ENCODE measurements at regions not wholly inside any gene's neighbourhood (a gene's known extent, or its start where the extent isn't known, plus 50 kb on each side); places are given as distances from the start of the nearest gene placed in this dataset.

DNA sequence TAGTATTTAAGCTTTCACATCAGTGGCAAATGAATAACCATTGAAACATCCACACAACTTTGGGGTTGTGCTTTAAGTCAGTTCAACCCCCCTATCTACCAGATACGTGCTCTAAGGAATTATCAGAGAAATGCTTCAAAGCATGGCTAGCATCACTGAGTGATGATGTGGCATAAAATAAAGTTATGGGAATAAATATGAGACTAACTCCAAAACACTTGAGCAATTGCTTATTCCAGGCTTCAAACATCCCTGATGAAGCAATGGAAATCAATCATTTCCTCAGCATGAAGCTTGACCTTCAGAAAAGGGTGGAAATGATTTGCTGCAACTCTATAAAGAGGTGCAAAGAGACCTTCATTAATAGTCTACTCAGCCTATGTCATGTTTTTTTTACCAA is 292.0 kb upstream of the SMC2 start:
- no peak for DNase-seq

- no peak for DNase-seq
These were observed 290.9 kb upstream of the SMC2 start for GRCh38 chr9:103803245-103803644.

DNA sequence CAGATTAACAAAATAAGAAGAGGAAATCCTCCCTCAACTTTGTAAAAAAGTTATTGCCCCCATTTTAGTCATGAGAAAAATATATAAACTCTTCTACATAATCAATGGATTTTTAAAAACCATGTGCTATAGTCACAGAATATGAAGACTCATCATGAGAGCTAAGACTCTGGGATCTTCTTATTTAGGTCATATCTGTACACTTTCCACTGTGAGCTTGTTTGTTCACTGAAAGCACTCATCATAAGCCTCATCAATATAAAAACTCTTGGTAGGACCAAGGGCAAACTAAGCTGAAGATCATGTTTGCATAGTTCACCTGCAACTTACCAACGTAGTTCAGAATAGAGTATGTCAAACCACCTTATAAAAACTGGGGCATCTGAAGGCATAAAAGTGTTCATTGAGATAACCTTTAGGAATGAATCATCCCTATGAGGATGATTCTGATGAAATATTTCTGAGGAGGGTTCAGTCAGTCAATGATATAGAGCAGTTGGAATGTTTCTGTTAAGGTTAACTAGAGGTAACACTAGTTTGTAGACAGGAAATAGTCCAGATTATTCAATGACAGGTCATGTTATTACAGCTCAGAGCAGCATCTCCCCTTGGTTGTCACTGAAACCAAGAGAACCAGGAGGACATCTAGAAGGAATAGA is 289.9 kb upstream of the SMC2 start:
- DNase-seq = no peak

DNA sequence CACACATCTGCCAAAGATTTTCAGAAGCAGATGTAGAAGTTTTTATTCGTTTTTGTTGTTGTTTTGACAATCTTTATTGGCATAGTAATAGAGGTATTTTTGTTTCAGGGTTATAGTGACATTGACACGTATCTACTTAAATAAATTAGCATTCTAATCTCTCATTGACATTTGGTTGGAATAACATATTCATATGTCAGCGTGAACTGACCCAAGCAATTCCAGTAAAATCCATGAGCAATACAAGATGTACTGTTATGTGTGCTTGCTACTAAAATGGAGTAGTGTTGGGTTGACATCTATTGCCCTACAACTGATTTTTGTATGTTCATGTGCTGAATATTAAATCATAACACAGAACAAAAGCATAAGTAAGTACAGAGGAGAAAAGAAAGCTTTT is 284.4 kb upstream of the SMC2 start:
- DNase-seq = no peak

GRCh38 chr9:103811462-103811861 is 282.6 kb upstream of the SMC2 start:
- DNase-seq = no peak

DNA sequence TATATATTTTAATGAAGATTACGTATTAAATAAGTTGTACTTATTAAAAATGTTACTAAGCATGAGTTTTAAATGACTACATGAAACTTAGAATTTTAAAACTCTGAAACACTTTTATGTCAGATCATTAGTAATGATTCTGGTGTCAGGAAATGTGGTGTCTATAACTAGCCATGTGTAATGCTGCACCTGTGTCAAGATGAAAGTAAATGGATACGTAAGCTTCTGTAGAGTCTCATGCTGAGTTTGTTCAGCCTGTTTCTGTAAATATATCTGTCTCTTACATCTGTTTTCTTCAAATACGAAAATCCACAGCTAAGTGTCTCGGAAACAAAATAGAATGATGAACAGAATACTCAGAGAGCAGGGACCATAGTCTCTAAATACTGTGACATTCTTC is 278.0 kb upstream of the SMC2 start:
- DNase-seq = no peak

GRCh38 chr9:103819936-103820335 is 274.2 kb upstream of the SMC2 start:
- DNase-seq = no peak

- no peak for DNase-seq
These were observed 273.0 kb upstream of the SMC2 start for GRCh38 chr9:103821115-103821514.

DNA sequence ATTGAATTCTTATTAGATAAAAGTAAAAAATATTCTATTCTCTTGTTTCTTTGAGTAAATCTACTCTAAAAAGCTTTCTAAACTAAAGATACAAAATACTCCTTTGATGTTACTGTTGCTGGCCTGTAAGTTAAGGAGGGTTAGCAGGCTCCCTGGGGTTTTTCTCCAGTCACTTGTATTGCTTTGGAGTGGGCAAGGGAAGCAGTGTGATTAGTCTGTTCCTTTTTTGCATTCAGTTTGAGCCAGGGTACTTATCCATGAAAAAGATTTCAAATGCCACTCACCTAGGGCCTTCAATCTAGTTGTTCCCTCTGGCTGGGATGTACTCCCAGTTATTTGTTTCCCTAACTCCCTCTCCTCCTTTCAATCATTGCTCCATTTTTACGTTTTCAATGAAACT is 256.2 kb upstream of the SMC2 start:
- no peak for DNase-seq

DNA sequence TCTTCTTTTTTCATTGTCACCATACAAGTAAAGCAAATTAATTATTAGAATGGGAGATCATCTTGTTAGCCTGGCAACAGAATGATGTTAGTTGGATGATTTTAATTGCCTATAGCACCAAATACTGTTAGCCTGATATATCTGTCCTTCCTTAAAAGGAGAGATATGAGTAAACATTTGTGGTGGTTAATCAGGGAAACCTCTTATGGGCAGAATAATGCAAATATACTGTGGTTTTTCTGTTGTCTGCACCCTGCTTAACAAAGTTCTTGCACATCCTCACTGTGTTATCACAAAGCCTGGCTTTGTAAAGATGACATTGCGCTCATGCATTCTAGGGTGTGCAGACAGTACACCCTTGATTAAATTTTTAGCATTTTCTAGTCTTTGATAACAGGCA is 254.9 kb upstream of the SMC2 start:
- no peak for DNase-seq

DNA sequence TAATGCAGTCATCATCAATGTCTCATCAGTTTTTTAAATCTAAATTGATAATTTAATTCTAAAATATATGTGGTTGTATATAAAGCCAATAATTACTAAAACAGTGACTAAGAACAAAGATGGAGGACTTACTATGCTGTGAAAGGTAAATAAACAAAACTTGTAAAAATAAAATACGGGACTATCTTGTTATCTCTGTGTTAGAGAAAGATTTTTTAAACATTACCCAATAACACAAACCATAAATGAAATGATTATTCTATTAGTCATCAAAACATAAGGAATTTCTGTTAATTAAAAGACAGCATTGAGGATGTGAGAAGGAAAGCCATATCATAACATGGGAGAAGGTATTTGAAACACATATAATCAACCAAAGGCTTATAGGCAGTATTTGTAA is 226.2 kb upstream of the SMC2 start:
- DNase-seq = no peak

GRCh38 chr9:103872811-103873210 is 221.3 kb upstream of the SMC2 start:
- no peak for DNase-seq

DNA sequence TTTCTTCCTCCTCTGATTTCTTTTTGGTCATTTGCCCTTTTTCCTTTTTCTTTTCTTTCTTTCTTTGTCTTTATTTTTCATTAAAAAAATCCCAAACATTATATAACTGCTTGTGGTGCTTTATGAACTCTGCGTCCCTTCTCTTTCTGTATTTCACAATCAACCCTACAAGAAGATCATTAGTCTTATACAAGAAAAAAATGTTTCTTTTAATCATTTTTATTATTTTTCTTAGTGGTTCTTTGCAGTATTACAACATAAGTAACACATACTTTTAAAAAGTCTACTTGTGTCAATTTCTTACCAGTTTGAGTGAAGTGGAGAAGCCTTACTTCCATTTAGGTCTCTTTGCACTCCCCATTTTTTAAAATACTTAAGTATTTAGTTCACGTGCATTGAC is 212.7 kb upstream of the SMC2 start:
- no peak for DNase-seq

- DNase-seq = no peak
These were observed 204.1 kb upstream of the SMC2 start for GRCh38 chr9:103889989-103890388.

DNA sequence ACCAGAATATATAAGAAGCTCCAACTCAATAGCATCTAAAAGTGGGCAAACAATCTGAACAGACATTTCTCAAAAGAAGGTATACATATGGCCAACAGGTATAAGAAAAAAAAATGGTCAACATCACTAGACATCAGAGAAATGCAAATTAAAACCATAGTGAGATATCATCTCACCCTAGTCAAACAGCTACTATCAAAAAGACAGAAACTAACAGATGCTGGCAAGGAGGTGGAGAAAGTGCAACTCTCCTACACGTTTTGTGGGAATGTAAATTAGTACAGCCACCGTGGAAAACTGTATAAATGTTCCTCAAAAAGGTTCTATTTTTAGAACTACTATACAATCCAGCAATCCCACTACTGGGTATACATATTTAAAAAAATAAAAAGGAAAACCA is 199.9 kb upstream of the SMC2 start:
- no peak for DNase-seq

GRCh38 chr9:103898550-103898949 is 195.6 kb upstream of the SMC2 start:
- no peak for DNase-seq

DNA sequence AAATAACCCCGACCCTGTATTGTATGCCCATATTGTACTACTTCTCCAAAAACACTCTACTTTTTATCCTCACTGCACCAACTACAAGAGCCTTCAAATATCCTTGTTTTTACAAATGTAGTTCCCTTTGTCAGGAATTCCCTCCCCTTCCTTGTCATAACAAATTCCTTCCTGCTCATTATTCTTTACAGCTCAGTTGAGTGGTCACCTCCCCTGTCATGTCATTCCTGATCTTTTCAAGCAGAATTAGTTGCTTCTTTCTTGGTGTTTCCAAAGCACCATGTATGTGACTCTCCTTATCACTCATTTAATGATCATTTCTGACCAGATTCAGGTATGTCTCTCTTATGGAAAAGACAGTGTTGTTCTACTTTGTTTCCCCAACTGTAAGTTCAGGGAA is 194.2 kb upstream of the SMC2 start:
- no peak for DNase-seq

- no peak for DNase-seq
These were observed 193.6 kb upstream of the SMC2 start for GRCh38 chr9:103900466-103900865.

GRCh38 chr9:103902263-103902662 is 191.8 kb upstream of the SMC2 start:
- no peak for DNase-seq

DNA sequence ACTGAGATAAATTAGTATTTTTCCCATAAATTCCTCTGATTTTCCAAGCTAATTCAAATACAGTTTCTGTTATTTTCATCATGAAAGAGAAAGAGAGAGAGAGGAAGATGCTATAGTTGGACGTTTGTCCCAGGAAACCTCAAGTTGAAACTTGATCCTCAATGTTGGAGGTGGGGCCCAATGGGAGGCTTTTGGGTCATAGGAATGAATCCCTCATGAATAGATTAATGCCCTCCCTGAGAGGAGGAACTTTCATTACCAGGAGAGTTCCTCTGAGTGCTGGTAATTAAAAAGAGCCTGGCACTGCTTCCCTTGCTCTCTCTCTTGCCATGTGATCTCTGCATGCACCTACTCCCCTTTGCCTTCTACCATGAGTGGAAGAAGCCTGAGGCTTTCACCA is 189.9 kb upstream of the SMC2 start:
- no peak for DNase-seq

DNA sequence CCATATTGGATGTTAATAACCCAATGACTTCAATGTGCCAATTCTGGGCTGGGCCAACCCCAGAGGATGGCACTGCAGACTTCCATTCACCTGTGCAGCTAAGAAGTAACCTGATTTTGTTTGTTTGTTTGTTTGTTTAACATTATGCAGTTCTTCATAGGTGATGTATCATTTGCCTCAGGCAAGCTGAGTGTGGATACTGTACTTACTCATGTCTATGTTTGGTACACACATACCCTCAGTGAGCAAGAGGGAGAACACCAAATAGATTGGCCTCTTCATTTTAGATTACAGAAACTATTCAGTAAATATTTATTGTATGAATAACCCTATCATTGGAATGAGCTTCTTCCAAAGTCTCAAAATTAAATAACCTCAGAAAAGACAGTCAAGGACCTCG is 180.2 kb upstream of the SMC2 start:
- DNase-seq = no peak

DNA sequence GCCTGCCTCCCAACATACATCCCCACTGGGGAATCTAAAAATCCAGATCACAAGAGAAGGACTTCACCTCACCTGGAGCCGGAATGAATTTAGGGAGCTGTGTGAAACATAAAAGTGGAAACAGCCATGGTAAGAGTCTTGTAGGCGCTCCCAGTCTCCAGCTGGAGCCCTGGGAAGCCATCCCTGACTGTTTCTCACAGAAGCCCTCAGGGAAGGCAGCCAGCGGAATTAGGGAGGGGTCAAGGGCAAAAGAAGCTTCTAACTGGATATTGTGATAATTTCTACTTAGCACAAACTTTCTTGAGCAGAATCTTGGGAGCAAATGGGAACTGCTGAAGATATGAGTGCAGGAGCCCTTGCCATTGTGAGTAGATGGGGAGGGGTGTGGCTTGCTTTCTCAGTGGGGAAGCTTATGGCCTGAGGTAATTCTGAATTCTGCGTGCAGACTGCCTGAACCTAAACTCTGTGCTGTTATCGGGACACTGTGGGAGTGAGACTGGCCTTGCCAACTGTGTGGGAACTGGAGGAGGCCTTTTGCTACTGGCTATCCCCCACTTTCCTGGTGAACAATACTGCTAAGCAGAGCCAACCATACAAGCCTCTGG is 174.4 kb upstream of the SMC2 start:
- DNase-seq = no peak

DNA sequence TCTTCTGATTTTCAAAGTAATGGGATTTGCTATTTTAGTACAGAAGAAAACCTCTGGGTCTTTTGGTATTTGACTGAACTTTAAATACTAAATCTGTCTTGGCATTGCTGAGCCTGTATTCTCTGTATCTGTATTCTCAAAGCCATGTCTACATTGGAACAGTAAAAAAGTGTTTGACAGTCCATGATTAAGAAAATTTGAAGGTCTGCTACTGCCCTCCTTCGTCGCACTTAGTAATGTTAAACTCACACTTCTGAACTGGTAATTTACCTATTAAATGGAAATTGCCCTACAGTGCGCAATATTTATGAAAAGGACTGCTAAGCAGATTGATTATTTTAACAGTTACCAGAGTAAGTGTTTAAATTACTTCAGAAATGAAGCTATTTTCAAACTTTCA is 165.7 kb upstream of the SMC2 start:
- DNase-seq = no peak

GRCh38 chr9:103941104-103941503 is 153.0 kb upstream of the SMC2 start:
- DNase-seq = no peak

GRCh38 chr9:103942200-103942599 is 151.9 kb upstream of the SMC2 start:
- DNase-seq = no peak

All from CD4-positive, alpha-beta T cell treated with Interferon alpha-2 for 1 hour (primary cell).